HG03442 (cell line): ENCODE measurements at regions not wholly inside any gene's neighbourhood (a gene's known extent, or its start where the extent isn't known, plus 50 kb on each side); places are given as distances from the start of the nearest gene placed in this dataset.

Experiments used
- ATAC-seq: cut with Tn5 transposase; IDR thresholded peaks from one replicate; pipeline ENCODE4 v1.9.1; 2021; ENCODE audit warnings: mild to moderate bottlenecking, moderate library complexity; ENCODE audit not compliant: unreplicated experiment

GRCh38 chr9:89554307-89555035, 50.3 kb upstream of the GADD45G start:
- ATAC-seq, result no peak

DNA sequence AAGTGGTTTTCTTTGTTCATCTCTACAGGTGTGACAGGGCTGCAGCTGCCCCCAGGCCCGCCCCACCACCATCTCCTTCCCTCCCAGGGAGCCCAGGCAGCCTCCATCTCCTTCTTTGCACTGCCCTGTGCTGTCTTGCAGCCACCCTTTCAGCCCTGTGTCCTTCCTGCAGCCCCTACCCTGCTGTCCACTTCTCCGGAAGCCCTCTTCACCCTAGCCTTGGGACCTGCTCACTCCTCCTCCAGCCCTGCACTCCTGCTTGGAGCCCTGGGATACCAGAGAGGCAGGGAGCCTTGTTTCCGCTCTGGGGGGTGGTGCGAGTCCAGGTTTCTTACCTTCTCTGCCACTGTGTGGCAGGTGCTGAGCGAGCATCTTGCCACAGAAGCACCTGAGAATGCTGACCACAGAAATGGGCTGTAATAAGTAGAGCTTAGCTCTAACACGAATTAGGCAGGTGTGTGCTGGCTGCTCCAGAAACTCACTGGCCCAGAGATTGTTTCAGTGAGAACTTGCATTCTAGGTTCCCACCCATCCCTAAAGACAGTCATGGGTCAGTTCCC, 51.3 kb upstream of the GADD45G start:
- ATAC-seq, result no peak

- no peak for ATAC-seq
Observed at GRCh38 chr9:89550346-89550927, 52.5 kb upstream of the SEMA4D start.

GRCh38 chr9:89549031-89549644, 51.2 kb upstream of the SEMA4D start:
- ATAC-seq, result peak; percentile 71

DNA sequence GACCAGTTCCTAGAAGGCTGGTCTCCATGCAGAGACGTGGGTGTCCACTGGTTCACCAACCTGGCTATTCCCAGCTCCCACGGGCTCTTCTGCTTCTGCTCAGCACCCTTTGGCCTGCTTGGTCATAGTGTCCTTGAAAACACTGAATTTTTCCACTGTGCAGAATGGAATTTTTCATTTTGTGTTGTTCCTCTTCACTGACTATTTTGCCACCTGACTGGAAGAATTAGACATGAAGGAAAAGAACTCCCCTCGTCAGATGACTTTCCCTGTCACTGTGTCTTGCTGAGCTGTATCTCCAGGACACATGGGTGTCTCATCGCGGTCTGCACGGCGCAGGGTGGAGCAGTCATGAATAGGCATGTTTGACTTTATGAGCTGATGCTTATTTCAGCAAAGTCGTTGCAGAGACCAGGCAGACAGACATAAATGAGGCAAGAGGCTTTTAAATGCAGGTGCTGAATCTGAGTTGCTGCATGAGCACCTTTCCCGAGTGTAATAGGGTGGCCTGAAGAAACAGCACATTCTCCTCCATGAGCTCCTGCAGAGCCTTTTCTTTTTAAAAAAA, 50.2 kb upstream of the SEMA4D start:
- no peak for ATAC-seq
